Neural progenitor cell (in vitro differentiated cells): ENCODE measurements at regions not wholly inside any gene's neighbourhood (a gene's known extent, or its start where the extent isn't known, plus 50 kb on each side); places are given as distances from the start of the nearest gene placed in this dataset.

Experiments used
- DNase-seq: peaks from one replicate; pipeline ENCODE4 v3.0.0-alpha.2; 2016; ENCODE audit warnings: low spot score
- H2AFZ ChIP-seq: fragments of 200-600 bp; sonication (generic); replicated peaks from 2 replicates; pipeline ENCODE4 v1.6.1; 2016; ENCODE audit warnings: antibody characterized with exemption
- H3F3A ChIP-seq: fragments of 200-600 bp; sonication (generic); 2 replicates; pipeline ENCODE4 v1.6.1; 2016; ENCODE audit warnings: antibody characterized with exemption, low read depth
- H3K27ac ChIP-seq: fragments of 200-600 bp; sonication (generic); 2 replicates; pipeline ENCODE4 v1.5.1; 2016; ENCODE audit warnings: mild to moderate bottlenecking
- H3K27me3 ChIP-seq: fragments of 200-600 bp; sonication (generic); 2 replicates; pipeline ENCODE4 v1.6.1; 2016; ENCODE audit warnings: mild to moderate bottlenecking, moderate library complexity
- H3K36me3 ChIP-seq: fragments of 200-600 bp; sonication (generic); 2 replicates; pipeline ENCODE4 v1.5.1; 2016
- H3K4me1 ChIP-seq: fragments of 200-600 bp; sonication (generic); 2 replicates; pipeline ENCODE4 v1.6.1; 2016; ENCODE audit warnings: mixed run types
- H3K4me2 ChIP-seq: fragments of 200-600 bp; sonication (generic); 2 replicates; pipeline ENCODE4 v1.6.1; 2016
- H3K4me3 ChIP-seq: fragments of 200-600 bp; sonication (generic); 2 replicates; pipeline ENCODE4 v1.5.1; 2016
- H3K79me2 ChIP-seq: fragments of 200-600 bp; sonication (generic); 2 replicates; pipeline ENCODE4 v1.6.1; 2016; ENCODE audit warnings: low read depth
- H3K9ac ChIP-seq: fragments of 200-600 bp; sonication (generic); 2 replicates; pipeline ENCODE4 v1.6.1; 2016
- H3K9me3 ChIP-seq: fragments of 200-600 bp; sonication (generic); 2 replicates; pipeline ENCODE4 v1.5.1; 2016; ENCODE audit warnings: low read depth
- H4K20me1 ChIP-seq: fragments of 200-600 bp; sonication (generic); 2 replicates; pipeline ENCODE4 v1.6.1; 2016; ENCODE audit warnings: low read depth
- H3K27ac Mint-ChIP-seq: 3 replicates; pipeline ENCODE4 v1.8.0; 2021; ENCODE audit warnings: mixed read lengths
- H3K27me3 Mint-ChIP-seq: 2 replicates; pipeline ENCODE4 v1.8.0; 2022; ENCODE audit warnings: low read depth, mild to moderate bottlenecking, inconsistent platforms, moderate library complexity, mixed read lengths; ENCODE audit not compliant: insufficient read depth
- H3K36me3 Mint-ChIP-seq: 3 replicates; pipeline ENCODE4 v1.8.0; 2021; ENCODE audit warnings: mixed read lengths
- H3K4me1 Mint-ChIP-seq: 3 replicates; pipeline ENCODE4 v1.8.0; 2021; ENCODE audit warnings: mixed read lengths
- H3K4me3 Mint-ChIP-seq: 3 replicates; pipeline ENCODE4 v1.8.0; 2021; ENCODE audit warnings: mild to moderate bottlenecking, moderate library complexity, mixed read lengths
- H3K9me3 Mint-ChIP-seq: 3 replicates; pipeline ENCODE4 v1.8.0; 2020; ENCODE audit warnings: mixed read lengths
- CTCF ChIP-seq: fragments of 200-600 bp; sonication (generic); IDR thresholded peaks from 2 replicates; pipeline ENCODE4 v1.5.1; 2017; ENCODE audit warnings: antibody characterized with exemption, mild to moderate bottlenecking
- EZH2 ChIP-seq: fragments of 200-600 bp; sonication (generic); IDR thresholded peaks from 2 replicates; pipeline ENCODE4 v1.6.1; 2017; ENCODE audit warnings: antibody characterized with exemption, mild to moderate bottlenecking, moderate library complexity
- EZH2phosphoT487 ChIP-seq: fragments of 200-600 bp; sonication (generic); IDR thresholded peaks from 2 replicates; pipeline ENCODE4 v1.6.1; 2017; ENCODE audit warnings: antibody characterized with exemption

DNA sequence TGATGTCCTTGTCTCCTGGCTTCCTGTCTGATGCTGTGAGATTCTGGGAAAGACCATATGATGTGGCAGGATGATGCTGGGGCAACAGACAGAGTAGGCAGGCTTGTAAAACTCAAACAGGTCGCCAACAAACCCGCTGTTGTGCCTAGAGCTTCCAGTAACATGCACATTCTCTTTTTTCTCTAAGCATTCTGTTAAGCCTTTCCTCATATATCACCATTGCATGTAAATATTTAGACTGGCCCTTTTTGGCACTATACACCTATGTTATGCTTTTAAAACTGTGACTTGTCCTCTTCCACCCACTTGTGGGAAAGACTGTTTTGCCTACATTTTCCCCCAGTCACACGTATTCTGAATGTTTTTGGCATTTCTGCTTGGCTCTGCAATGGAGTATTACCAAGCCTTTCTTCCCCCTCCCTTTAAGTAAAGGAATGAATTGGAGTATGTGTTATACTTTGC is 250.4 kb upstream of the TANK start:
- Mint-ChIP-seq H3K36me3 (no peaks in the 10 kb centered on the region), H3K27ac (peak overlapping the region; percentile 90), H3K9me3 (no peaks in the 10 kb centered on the region), H3K27me3 (peaks cover 5% of the 10 kb centered on the region), H3K4me3 (no peak overlapping the region), H3K4me1 (peaks cover 44% of the 10 kb centered on the region)
- H3K79me2 ChIP-seq: no peaks in the 10 kb centered on the region
- TF ChIP-seq EZH2phosphoT487 (no peak), CTCF (no peak), EZH2 (no peak)
- no peak overlapping the region for H3K9ac ChIP-seq
- no peaks in the 10 kb centered on the region for H3K27me3 ChIP-seq
- no peak overlapping the region for H3K4me3 ChIP-seq
- peaks cover 6% of the 10 kb centered on the region for H3K4me1 ChIP-seq
- no peak overlapping the region for H3K27ac ChIP-seq
- DNase-seq: no peak
- H3K4me2 ChIP-seq: no peak overlapping the region
- H3F3A ChIP-seq: no peaks in the 10 kb centered on the region
- H2AFZ ChIP-seq: peak overlapping the region; percentile 1
- H3K36me3 ChIP-seq: no peaks in the 10 kb centered on the region
- H4K20me1 ChIP-seq: no peaks in the 10 kb centered on the region
- H3K9me3 ChIP-seq: no peaks in the 10 kb centered on the region

DNA sequence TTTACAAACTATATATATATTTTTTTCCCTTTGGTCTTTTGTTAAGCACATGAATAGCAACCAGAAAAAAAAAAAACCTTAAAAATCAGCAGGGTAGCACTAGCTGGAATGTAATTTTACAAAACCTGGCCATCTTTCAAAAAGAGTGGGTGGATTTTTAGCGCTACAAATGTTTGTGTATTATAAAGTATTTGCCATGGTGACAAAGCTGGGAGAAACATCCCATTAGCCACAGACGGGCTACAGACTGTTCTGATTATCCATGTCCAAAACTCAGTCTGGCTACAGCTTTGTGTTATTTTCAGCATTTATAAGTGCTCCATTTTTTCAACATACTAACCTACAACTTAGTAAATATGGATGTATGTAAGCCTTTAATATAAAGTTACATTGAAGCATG is 249.5 kb upstream of the TANK start:
- no peaks in the 10 kb centered on the region for H3F3A ChIP-seq
- no peak overlapping the region for H3K9ac ChIP-seq
- H3K4me1 ChIP-seq: peaks cover 6% of the 10 kb centered on the region
- H3K9me3 ChIP-seq: no peaks in the 10 kb centered on the region
- H4K20me1 ChIP-seq: no peaks in the 10 kb centered on the region
- no peak overlapping the region for H3K4me2 ChIP-seq
- no peaks in the 10 kb centered on the region for H3K36me3 Mint-ChIP-seq
- no peak for DNase-seq
- no peaks in the 10 kb centered on the region for H3K27me3 ChIP-seq
- peaks cover 5% of the 10 kb centered on the region for H3K27me3 Mint-ChIP-seq
- H3K27ac ChIP-seq: no peak overlapping the region
- no peaks in the 10 kb centered on the region for H3K79me2 ChIP-seq
- peaks cover 43% of the 10 kb centered on the region for H3K4me1 Mint-ChIP-seq
- no peak overlapping the region for H3K4me3 ChIP-seq
- H3K9me3 Mint-ChIP-seq: peaks cover 4% of the 10 kb centered on the region
- H3K27ac Mint-ChIP-seq: peak overlapping the region; percentile 68
- TF ChIP-seq EZH2phosphoT487: no peak
- H2AFZ ChIP-seq: no peak overlapping the region
- no peak overlapping the region for H3K4me3 Mint-ChIP-seq
- no peaks in the 10 kb centered on the region for H3K36me3 ChIP-seq

GRCh38 chr2:160911258-160911657 is 249.0 kb upstream of the TANK start:
- no peaks in the 10 kb centered on the region for H3K27me3 ChIP-seq
- no peak overlapping the region for H3K4me3 ChIP-seq
- DNase-seq: no peak
- no peak overlapping the region for H2AFZ ChIP-seq
- Mint-ChIP-seq H3K4me1 (peaks cover 39% of the 10 kb centered on the region), H3K9me3 (peaks cover 5% of the 10 kb centered on the region), H3K36me3 (no peaks in the 10 kb centered on the region), H3K27ac (no peak overlapping the region), H3K4me3 (no peak overlapping the region), H3K27me3 (peaks cover 5% of the 10 kb centered on the region)
- H3K9ac ChIP-seq: no peak overlapping the region
- H3K79me2 ChIP-seq: no peaks in the 10 kb centered on the region
- no peaks in the 10 kb centered on the region for H3K36me3 ChIP-seq
- no peak overlapping the region for H3K27ac ChIP-seq
- no peak overlapping the region for H3K4me2 ChIP-seq
- H3K9me3 ChIP-seq: no peaks in the 10 kb centered on the region
- no peaks in the 10 kb centered on the region for H3F3A ChIP-seq
- H3K4me1 ChIP-seq: peaks cover 6% of the 10 kb centered on the region
- H4K20me1 ChIP-seq: no peaks in the 10 kb centered on the region
- TF ChIP-seq EZH2 (no peak), EZH2phosphoT487 (no peak), CTCF (no peak)

DNA sequence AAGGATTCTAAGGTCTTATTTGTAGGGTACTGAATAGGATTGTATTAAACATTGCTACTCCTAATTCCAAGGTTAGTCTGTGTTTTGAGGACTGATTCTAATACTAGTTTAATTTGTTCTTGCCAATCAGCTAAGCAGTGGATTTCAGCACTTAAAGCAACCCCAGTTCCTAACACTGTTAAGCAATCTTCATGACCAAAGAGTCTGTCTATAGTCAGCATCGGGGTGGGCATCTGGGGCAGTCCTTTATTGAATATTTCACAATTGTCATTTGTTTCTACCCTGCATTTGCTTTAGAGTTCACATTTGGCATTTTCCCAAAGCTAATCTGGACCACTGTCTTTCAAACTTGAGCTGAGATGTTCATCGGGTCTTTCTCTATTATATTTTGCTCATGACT is 248.0 kb upstream of the TANK start:
- H3K9ac ChIP-seq: no peak overlapping the region
- no peaks in the 10 kb centered on the region for H3K36me3 Mint-ChIP-seq
- H3K4me1 ChIP-seq: no peaks in the 10 kb centered on the region
- H3K27me3 Mint-ChIP-seq: peaks cover 5% of the 10 kb centered on the region
- H3K27ac ChIP-seq: no peak overlapping the region
- H3K4me3 Mint-ChIP-seq: no peak overlapping the region
- no peak overlapping the region for H3K27ac Mint-ChIP-seq
- H3K4me2 ChIP-seq: no peak overlapping the region
- H2AFZ ChIP-seq: no peak overlapping the region
- no peaks in the 10 kb centered on the region for H3F3A ChIP-seq
- H3K27me3 ChIP-seq: no peaks in the 10 kb centered on the region
- H3K4me1 Mint-ChIP-seq: peaks cover 36% of the 10 kb centered on the region
- peaks cover 5% of the 10 kb centered on the region for H3K9me3 Mint-ChIP-seq
- H3K79me2 ChIP-seq: no peaks in the 10 kb centered on the region
- H3K9me3 ChIP-seq: no peaks in the 10 kb centered on the region
- no peak for DNase-seq
- H4K20me1 ChIP-seq: no peaks in the 10 kb centered on the region
- no peak overlapping the region for H3K4me3 ChIP-seq
- H3K36me3 ChIP-seq: no peaks in the 10 kb centered on the region
- no peak for TF ChIP-seq EZH2
- TF ChIP-seq CTCF: no peak
- TF ChIP-seq EZH2phosphoT487: no peak
